GM21367 (cell line): ENCODE measurements at regions not wholly inside any gene's neighbourhood (a gene's known extent, or its start where the extent isn't known, plus 50 kb on each side); places are given as distances from the start of the nearest gene placed in this dataset.

ENCODE experiments used
- ATAC-seq: cut with Tn5 transposase; IDR thresholded peaks from one replicate; pipeline ENCODE4 v1.9.1; 2021; ENCODE audit not compliant: unreplicated experiment

GRCh38 chr3:68468695-68469375 lies 463.5 kb downstream of the TAFA4 start:
- ATAC-seq, result no peak

GRCh38 chr3:68467465-68467864 lies 464.9 kb downstream of the TAFA4 start:
- ATAC-seq, result no peak

- no peak for ATAC-seq
Measured at GRCh38 chr3:68458581-68458980, 473.8 kb downstream of the TAFA4 start.

GRCh38 chr3:68448510-68449383 lies 483.6 kb downstream of the TAFA4 start:
- ATAC-seq, result no peak

GRCh38 chr3:68447885-68448284 lies 484.5 kb downstream of the TAFA4 start:
- ATAC-seq, result no peak

- no peak for ATAC-seq
Measured at GRCh38 chr3:68441054-68441453, 491.3 kb downstream of the TAFA4 start.

GRCh38 chr3:68436619-68437401 lies 495.5 kb downstream of the TAFA4 start:
- ATAC-seq, result no peak

- ATAC-seq, result no peak
Measured at GRCh38 chr3:68428495-68428894, 503.9 kb downstream of the TAFA4 start.

GRCh38 chr3:68424796-68425460 lies 507.4 kb downstream of the TAFA4 start:
- no peak for ATAC-seq

- no peak for ATAC-seq
Measured at GRCh38 chr3:68408626-68409025, 523.7 kb downstream of the TAFA4 start.

- no peak for ATAC-seq
Measured at GRCh38 chr3:68403741-68404140, 528.6 kb downstream of the TAFA4 start.

GRCh38 chr3:68402235-68402918 lies 530.0 kb downstream of the TAFA4 start:
- ATAC-seq, result no peak

- ATAC-seq, result no peak
Measured at GRCh38 chr3:68378631-68379030, 553.7 kb downstream of the TAFA4 start.

GRCh38 chr3:68373727-68374126 lies 558.6 kb downstream of the TAFA4 start:
- no peak for ATAC-seq

GRCh38 chr3:68363796-68364195 lies 568.6 kb downstream of the TAFA4 start:
- no peak for ATAC-seq

GRCh38 chr3:68360492-68360891 lies 571.9 kb downstream of the TAFA4 start:
- no peak for ATAC-seq

- no peak for ATAC-seq
Measured at GRCh38 chr3:68345781-68346180, 586.6 kb downstream of the TAFA4 start.

GRCh38 chr3:68342426-68342825 lies 589.9 kb downstream of the TAFA4 start:
- ATAC-seq, result no peak

GRCh38 chr3:68336042-68336441 lies 596.3 kb downstream of the TAFA4 start:
- ATAC-seq, result no peak

- no peak for ATAC-seq
Measured at GRCh38 chr3:68334367-68334986, 597.9 kb downstream of the TAFA4 start.
